G401.6 (cell line): ENCODE measurements at regions not wholly inside any gene's neighbourhood (a gene's known extent, or its start where the extent isn't known, plus 50 kb on each side); places are given as distances from the start of the nearest gene placed in this dataset.

Experiments
- FAIRE-seq: peaks from 2 replicates; lab custom pipeline; 2012; peaks lifted over from hg19 to GRCh38; lab: Jason Lieb, UNC

GRCh38 chr2:65562890-65563289 lies 130.5 kb upstream of the SPRED2 start:
- FAIRE-seq: no peak

GRCh38 chr2:65558743-65559142 lies 126.3 kb upstream of the SPRED2 start:
- FAIRE-seq: no peak

- FAIRE-seq: no peak
Measured at GRCh38 chr2:65557616-65558573, 125.5 kb upstream of the SPRED2 start.

- FAIRE-seq: no peak
Measured at GRCh38 chr2:65554765-65555591, 122.6 kb upstream of the SPRED2 start.

- FAIRE-seq: no peak
Measured at GRCh38 chr2:65553504-65554074, 121.2 kb upstream of the SPRED2 start.

- no peak for FAIRE-seq
Measured at GRCh38 chr2:65551528-65551927, 119.1 kb upstream of the SPRED2 start.

- no peak for FAIRE-seq
Measured at GRCh38 chr2:65550246-65550645, 117.8 kb upstream of the SPRED2 start.

- FAIRE-seq: no peak
Measured at GRCh38 chr2:65549631-65550030, 117.2 kb upstream of the SPRED2 start.

GRCh38 chr2:65549257-65549627 lies 116.8 kb upstream of the SPRED2 start:
- FAIRE-seq: no peak

- no peak for FAIRE-seq
Measured at GRCh38 chr2:65548576-65549256, 116.3 kb upstream of the SPRED2 start.

GRCh38 chr2:65548064-65548463 lies 115.7 kb upstream of the SPRED2 start:
- FAIRE-seq: no peak

GRCh38 chr2:65545837-65546805 lies 113.7 kb upstream of the SPRED2 start:
- no peak for FAIRE-seq

GRCh38 chr2:65541773-65542172 lies 109.4 kb upstream of the SPRED2 start:
- no peak for FAIRE-seq

GRCh38 chr2:65539633-65540032 lies 107.2 kb upstream of the SPRED2 start:
- no peak for FAIRE-seq

- no peak for FAIRE-seq
Measured at GRCh38 chr2:65537651-65538385, 105.4 kb upstream of the SPRED2 start.

GRCh38 chr2:65536596-65536995 lies 104.2 kb upstream of the SPRED2 start:
- FAIRE-seq: no peak

GRCh38 chr2:65532937-65533336 lies 100.5 kb upstream of the SPRED2 start:
- no peak for FAIRE-seq

- no peak for FAIRE-seq
Measured at GRCh38 chr2:65532326-65532725, 99.9 kb upstream of the SPRED2 start.

- no peak for FAIRE-seq
Measured at GRCh38 chr2:65530547-65531320, 98.3 kb upstream of the SPRED2 start.

GRCh38 chr2:65529419-65529818 lies 97.0 kb upstream of the SPRED2 start:
- FAIRE-seq: no peak
